ENCODE measurements at regions not wholly inside any gene's neighbourhood (a gene's known extent, or its start where the extent isn't known, plus 50 kb on each side); places are given as distances from the start of the nearest gene placed in this dataset.

GRCh38 chr1:69284508-69284907, 283.2 kb upstream of the LRRC7 start:
- intact Hi-C loops (cut with DNase I) = no loop called here
- Histone ChIP-seq H3K27me3 (no peaks in the 10 kb centered on the region), H3K4me3 (no peak overlapping the region), H3K9me3 (peaks cover 0 to 3% (median 0%) of the 10 kb centered on the region in 4 donors), H3K36me3 (no peaks in the 10 kb centered on the region), H3K27ac (no peak overlapping the region), H3K4me1 (peaks cover 4 to 8% (median 7%) of the 10 kb centered on the region in 3 donors)
- no peak for FAIRE-seq
- WGBS, 2 donors = 88 to 95% methylated on average over 1 of the region's 1 CpG
- TF ChIP-seq CTCF (IDR thresholded peaks at IDR 0.05) = no peak
- no peak for DNase-seq
- ATAC-seq = no peak

DNA sequence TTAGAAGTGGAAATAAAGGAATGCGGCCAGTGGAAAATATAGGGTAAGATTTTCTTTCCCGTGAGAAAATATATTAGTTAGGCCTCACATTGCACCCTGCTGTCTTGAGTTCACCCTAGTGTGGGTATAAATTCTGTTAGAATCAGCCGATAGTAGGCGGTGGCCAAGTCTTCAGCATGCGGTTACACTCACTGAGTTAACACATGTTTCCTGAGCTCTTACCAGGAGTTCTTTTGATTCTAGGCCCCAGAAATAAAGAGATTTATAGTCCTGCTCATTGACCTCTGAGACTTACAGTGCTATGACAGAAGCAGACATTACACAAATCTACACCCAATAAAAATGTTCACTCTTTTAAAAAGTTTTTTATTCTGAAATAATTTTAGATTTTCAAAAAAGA, 279.3 kb upstream of the LRRC7 start:
- ATAC-seq (no peak), DNase-seq (no peak), FAIRE-seq (no peak)
- Histone ChIP-seq H3K9me3 (no peaks in the 10 kb centered on the region), H3K27ac (no peak overlapping the region), H3K4me3 (no peak overlapping the region), H3K4me1 (peaks cover 4 to 7% (median 6%) of the 10 kb centered on the region in 3 donors), H3K27me3 (no peaks in the 10 kb centered on the region), H3K36me3 (no peaks in the 10 kb centered on the region)
- intact Hi-C loops (cut with DNase I) = no loop called here
- WGBS, 2 donors = 91 to 92% methylated on average over 5 of the region's 5 CpGs
- no peak for TF ChIP-seq CTCF (IDR thresholded peaks at IDR 0.05)

DNA sequence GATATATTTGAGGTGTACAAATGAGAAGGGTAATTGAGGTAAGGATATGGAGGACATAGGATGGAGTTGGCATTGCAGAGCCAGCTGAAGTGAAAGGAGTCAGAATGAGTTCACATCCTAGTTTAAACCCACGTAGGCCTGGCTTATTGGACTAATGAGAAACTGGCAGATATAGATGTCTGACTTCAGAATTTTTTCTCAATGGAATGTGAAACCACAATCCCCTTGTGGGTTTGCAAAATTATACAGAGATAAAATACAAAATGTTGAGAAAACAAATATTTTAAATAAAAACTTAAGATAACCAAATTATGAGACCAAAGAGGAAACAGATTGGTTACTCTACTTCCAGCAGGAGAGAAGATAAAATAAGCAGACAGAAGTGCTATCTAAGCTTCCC, 277.4 kb upstream of the LRRC7 start:
- FAIRE-seq (no peak), ATAC-seq (no peak), DNase-seq (no peak)
- Histone ChIP-seq H3K4me1 (peaks cover 8 to 9% (median 9%) of the 10 kb centered on the region in 3 donors), H3K4me3 (no peak overlapping the region), H3K36me3 (no peaks in the 10 kb centered on the region), H3K27me3 (no peaks in the 10 kb centered on the region), H3K9me3 (no peaks in the 10 kb centered on the region), H3K27ac (no peak overlapping the region)
- intact Hi-C loops (cut with DNase I) = no loop called here
- 67 to 76% methylated on average over 1 of the region's 1 CpG for WGBS, 2 donors
- TF ChIP-seq CTCF (IDR thresholded peaks at IDR 0.05) = no peak

DNA sequence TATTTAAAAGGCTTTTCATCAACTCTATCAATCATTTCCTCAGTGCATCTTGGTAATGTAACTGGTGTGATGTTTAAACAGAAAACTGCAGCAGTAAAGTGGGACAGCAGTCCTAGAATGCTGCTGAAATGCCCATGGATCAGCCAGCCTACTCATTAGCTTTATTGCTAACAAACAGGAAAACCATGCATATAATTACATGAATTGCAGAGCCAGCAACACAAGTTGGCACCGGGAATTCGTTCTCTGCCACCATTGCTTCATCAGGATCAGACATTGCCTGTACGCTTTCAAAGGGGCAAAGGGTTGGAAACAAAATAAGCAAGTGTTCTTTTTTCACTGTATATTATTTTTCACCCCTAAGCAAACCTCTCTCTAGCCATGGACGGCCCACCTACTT, 276.2 kb upstream of the LRRC7 start:
- Histone ChIP-seq H3K4me3 (no peak overlapping the region), H3K27ac (no peak overlapping the region), H3K36me3 (no peaks in the 10 kb centered on the region), H3K27me3 (no peaks in the 10 kb centered on the region), H3K4me1 (peaks cover 8 to 13% (median 12%) of the 10 kb centered on the region in 3 donors), H3K9me3 (no peaks in the 10 kb centered on the region)
- no peak for ATAC-seq
- intact Hi-C loops (cut with DNase I) = no loop called here
- no peak for DNase-seq
- TF ChIP-seq CTCF (IDR thresholded peaks at IDR 0.05) = no peak
- FAIRE-seq = no peak
- whole genome bisulfite sequencing, 2 donors = 87 to 88% methylated on average over 4 of the region's 4 CpGs

GRCh38 chr1:69292833-69293232, 274.9 kb upstream of the LRRC7 start:
- Histone ChIP-seq H3K36me3 (no peaks in the 10 kb centered on the region), H3K27ac (no peak overlapping the region), H3K9me3 (no peaks in the 10 kb centered on the region), H3K4me3 (no peak overlapping the region), H3K4me1 (peaks cover 8 to 13% (median 12%) of the 10 kb centered on the region in 3 donors), H3K27me3 (no peaks in the 10 kb centered on the region)
- ATAC-seq = no peak
- intact Hi-C loops (cut with DNase I) = no loop called here
- DNase-seq = no peak
- 69 to 74% methylated on average over 3 of the region's 3 CpGs for WGBS, 2 donors
- FAIRE-seq = no peak
- no peak for TF ChIP-seq CTCF (IDR thresholded peaks at IDR 0.05)

Data from pancreas (tissue), 10 donors.